DMS153 treated with DMSO at 0.1 percent for 48 hours (cell line): ENCODE measurements at regions not wholly inside any gene's neighbourhood (a gene's known extent, or its start where the extent isn't known, plus 50 kb on each side); places are given as distances from the start of the nearest gene placed in this dataset.
"Not testable (repeated sequence)": the region's sequence is repeated elsewhere in the genome, so short reads cannot be mapped to it uniquely, and the experiment has no call there.

Experiments used
- DNase-seq: peaks from one replicate; lab custom pipeline; 2025; ENCODE audit not compliant: unreplicated experiment; lab: John Stamatoyannopoulos, UW

DNA sequence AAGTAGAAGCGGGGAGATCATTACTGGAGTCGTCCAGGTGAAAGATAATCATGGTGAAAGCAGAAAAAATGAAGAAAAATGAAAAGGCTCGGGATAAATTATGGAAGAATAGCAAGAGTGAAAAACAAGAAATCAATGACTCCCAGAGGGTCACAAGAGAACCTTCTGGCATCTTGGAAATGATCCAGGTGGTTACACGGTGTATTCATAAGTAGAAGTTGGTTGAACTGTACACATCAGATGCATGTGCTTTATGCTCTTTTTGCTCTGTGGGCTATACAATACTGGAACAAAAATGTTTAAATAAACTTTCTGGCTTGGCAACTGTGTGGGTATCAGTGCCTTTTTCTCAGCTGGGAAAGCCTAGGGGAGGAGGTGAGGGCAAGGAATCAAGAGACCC, 348.9 kb downstream of the RND3 start:
- no peak for DNase-seq

DNA sequence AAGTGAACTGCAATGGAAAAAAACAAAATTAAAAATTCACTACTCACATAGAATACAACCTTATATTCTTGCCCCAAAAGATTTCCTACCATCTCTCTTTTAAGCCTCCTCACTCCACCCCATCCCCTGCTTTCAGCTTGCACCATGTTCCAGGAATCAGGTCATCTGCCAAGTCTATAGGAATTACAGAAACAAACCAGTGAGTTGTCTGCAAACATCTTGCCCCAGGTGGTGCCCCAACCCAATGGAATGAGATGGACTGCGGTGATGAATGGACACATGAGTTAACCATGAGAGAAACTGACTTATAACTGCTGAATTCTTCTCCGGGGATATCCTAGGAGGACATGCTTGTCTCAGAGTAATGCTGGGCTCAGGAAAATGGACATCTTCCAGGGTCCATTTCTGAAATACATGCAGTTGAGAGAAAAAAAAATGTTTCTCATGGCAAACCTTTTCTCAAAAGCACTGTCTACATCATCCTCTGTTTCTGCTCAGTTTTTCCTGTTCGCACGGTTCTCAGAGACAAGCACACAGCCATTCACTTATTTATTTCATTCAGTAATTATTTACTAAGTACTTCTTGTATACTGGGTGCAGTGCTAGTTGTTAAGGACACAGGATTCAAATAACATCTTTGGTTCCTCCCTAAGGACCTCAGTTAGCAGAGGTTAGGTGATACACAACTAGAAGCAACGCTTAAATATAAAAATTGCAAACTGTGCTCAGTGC, 350.0 kb downstream of the RND3 start:
- DNase-seq = no peak

DNA sequence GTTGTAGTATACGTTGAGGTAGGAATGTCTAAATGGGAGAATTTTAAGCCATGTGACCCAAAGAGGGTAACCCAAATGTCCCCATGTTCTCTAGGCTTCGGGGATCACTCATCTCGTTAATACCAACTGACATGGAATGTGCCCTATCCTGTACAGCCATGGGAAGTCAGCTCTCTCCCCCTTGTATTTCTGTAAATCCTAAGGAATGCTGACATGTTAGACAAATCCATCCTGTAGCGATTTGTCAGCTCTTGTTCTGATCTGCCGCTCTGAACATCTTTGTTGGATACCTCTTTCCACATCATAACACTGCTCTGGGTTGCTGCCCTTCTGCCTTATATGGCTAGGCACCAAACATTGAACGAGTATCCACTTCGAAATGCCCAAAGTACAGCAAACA, 350.6 kb downstream of the RND3 start:
- DNase-seq = no peak

DNA sequence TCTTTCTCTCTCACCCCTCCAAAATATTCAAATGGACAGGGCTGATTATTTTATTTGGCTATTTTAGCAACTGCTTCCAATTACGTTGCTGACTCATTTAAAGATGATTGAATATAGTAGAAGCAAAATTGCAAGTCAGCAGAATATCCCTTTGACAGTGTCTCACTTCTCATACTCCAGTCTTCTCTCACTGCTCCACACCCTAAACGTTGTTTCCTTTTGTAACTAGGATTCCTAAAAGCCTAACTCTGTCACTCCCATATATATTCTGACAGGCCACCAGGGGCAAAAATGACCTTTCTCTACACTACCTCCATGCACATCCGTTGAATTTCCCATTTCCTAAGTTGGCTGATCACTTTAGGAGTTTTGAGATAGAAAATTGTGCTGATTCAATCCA, 351.1 kb downstream of the RND3 start:
- no peak for DNase-seq

DNA sequence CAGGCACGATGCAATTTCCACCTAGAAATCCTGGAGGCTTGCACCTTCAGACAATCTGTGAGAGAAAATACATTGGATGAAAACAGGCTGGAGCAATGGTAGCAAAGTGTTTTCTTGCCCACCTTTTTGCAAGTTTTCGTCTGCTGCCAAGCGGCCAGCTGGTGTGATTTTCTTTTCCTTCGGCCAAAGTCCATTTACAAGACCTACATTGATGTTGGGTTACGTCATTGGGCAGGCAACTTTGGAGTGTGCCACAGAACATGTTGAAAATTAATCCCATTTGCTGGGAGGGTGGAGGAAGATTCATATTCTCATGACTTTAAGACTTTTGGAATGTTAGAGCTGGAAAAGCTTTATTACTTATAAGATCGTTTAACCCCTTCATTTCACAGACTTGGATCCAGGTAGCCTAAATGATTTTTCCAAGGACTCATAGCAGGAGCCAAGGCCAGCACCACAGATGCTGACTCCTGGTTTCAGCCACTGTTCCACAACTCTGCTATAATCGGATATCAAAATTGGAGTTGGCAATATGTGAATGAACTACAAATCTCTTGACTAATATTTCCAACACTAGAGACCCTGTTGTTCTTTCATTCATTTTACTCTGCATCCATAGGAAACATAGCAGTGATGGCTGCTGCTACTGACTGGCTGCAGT, 352.1 kb downstream of the RND3 start:
- no peak for DNase-seq

DNA sequence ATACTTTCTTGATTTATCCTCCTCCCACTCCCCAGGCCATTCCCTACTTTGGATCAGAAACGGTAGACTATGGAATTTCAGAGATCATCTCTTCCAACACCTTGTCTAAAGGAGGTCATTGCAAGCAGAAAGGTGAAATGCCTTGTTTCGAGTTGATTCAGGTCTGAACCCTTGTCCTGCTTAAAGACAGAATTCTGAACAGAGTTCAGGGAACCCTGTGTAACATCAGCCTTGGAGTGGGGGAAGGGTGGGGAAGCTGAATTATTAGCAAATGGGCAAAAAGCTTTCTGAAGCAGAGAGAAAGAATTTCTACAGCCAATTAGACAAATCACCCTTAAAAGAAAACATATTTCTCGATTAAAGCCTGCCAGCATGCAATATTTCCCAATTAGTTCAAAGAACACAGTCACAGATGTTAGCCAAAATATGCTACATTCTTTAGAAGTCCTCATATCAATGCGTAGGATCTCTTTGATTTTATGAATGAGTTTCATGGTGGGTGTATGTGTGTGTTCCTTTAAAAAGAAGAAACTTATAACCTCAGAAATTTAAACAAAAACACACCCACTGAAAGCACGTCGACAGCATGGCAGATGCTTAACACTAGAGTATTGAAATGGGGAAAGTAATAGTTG, 353.1 kb downstream of the RND3 start:
- DNase-seq = no peak

DNA sequence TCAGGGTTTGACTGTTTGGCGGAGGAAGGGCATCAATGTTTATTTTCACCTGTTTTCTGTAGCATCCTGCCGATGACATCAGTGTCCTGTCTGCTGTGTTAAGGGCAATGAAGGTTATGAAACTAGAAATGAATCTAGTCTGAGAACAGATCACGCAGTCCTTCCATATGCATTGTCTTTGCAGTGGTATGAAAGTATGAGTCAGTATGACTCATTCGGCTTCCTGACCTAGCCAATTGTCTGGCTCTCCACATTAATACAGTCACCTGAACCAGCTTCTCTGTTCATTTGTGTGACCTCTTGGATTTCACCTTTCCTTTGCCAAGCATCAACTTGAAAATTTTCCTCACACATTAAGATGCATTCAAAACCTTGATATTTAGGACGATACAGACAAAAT, 353.8 kb downstream of the RND3 start:
- DNase-seq = peak; percentile 49

DNA sequence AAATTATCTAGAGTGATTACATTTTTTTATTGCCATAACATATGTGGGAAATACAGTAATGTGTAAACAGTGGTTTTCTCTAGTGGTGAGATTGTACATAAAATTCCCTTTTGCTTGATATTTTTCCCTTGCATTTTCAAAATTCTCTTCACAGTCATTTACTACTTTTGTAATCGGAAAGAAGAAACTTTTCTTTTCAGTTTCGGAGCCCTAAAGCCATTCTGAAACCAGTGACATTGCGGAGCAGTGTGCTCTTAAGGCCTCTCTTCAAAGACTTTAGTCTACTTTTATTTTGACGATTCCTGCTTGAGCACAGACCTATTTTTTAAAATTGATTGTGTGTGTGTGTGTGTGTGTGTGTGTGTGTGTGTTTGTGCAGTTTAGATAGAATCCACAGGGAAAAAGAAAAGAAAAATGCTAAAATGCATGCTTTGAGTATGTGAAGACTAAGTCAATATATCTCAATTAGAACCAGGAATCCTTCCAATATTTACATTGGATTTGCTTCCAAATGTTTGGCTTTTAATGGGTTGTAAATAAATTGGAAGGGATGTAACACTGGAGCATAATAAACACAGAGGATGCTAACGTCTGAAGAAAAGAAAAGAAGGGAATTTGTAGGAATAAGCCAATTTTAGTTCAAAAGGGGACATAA, 357.4 kb downstream of the RND3 start:
- no peak for DNase-seq

DNA sequence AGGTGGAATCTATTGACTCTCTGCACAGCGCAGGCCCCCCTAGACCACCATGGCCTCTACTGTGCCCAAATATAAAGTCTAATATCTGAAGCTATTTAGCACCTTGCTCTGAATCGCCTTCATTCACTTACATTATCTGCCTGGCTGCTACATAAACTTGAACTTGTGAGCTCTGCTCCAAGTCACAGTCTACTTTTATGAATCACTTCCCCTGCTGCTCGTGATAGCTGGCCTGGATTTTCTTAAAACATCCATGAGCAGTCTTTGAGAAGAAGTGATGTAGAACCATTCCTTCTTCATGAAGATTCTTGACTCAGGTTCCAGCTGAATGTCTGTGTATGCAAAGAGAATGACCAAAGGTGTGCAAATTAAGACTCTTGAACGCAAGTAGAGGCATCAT, 359.5 kb downstream of the RND3 start:
- DNase-seq = no peak

DNA sequence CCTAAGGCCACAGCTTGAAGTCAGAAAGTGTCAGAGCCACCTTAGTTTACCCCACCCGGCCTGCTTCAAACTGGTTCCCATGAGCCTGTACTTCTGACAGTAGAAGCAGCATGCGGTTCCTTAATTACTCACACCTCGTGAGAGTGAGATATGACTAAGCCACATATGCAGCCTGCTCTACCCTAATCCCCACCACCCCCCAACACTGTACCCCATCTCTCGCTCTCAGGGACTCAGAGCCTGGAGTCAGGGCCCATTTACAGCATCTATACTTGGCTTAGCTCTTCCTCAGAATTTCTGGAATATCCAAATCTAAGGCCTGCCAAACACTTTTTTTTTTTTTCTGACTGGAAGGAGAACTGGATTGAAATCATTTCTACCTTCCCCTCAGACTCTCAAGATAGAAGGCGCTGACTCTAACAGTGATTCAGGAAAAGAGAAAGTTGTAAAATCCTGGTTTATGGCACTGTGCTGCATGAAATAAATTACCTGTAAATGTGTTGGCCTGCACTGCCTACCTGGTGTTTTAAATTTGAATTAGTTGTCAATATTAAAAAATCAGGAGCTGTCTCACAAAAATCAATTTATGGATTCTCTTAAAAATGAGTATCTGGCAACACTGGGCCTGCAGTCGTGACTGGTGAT, 360.0 kb downstream of the RND3 start:
- no peak for DNase-seq

DNA sequence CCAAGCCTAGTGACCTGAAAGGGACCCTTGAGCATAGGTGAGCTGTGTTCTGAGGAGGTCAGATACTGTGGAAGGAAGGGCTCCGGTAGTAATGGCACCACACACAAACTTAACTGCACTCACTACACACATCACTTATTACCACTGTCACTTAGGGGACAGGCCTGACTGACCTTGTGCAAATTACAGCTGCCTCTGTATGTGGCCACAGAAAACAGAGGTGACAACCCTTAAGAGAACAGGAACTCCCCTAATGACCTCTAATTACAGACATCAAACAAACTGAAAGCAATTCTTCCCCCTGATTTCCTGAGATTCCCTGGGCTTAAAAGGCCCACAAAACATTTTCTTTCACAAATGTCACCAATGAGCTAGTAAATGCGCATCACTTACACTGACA, 360.6 kb downstream of the RND3 start:
- DNase-seq = no peak

DNA sequence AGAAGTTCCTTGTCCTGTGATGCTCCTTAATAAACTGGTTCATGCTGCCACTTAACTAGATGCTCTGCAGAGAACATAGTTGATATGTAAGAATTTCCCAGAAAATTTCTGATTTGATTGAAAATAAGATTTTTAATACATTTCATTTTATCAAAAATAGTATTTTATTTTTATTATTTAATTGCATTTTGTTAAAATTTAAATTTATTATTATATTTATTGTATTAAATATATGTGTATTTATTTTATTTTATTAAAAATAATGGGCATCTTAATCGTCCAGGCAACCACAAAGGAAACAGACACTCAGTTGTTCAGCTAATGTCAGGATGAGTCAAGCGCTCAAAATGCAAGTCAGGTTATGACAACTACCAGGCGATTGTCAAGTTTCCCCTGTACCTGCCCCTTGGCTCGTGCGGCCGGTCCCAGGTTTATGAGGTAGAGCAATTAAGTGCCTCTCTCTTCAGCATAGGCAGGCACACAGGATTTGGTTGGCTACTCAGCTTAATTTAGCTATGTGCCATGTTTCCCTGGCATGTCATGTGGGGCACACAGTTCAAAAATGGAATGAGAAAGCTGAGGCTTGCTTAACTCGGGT, 361.2 kb downstream of the RND3 start:
- DNase-seq = no peak

DNA sequence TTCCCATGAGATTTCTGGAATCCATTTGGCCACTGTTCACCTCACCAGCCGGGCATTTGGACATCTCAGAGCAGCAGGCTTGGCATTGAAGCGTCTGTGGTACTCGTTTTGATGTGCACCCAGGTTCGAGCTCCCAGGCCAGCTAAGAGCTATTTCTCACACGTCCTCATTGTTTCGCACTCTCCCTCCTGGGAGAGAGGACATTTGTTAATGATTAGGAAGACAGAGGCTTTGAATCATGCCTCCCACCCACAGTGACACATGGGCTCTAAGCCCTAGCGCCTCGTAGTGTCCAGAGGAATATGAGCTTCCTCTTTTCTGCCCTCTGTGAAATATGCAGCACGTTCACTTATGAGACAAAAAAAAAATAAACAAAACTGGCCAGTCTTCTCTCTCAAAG, 361.8 kb downstream of the RND3 start:
- no peak for DNase-seq

DNA sequence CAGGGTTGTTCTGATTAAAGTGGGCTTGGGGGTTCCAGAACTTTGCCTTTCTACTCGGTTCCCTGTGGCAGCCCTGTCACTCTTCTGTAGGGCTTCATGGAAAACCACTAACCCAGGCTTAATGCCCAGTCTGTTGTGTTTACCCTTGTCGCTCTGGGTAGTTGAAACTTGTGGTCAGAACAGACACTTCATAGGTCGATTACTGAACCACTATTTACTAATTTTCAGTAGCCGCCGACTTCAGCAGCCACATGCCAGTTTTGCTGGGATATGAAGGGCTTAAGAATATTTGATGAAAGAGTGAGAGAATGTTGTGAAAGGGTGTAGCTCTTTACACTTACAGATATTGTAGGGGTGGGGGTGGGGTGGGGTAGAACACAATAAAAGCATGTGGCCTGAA, 362.3 kb downstream of the RND3 start:
- no peak for DNase-seq

DNA sequence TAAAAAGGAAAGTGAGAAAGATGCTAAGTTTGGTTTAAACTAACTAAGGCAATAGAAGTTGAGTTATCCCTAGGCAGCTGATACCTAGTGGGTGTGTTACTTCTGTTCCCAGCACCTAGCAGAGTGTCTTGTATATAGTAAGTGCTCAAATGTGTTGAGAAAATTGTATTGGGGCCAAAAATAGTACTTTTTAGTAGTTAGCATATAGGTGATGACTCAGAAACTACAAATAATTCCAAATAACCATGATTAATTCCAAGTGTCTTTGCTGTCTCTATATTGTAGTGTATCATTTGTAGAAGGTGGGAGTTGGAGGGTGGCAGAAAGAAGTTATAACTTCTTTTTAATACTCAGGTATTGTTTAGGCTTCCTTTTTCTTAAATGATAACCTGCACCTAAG, 362.7 kb downstream of the RND3 start:
- DNase-seq = no peak

DNA sequence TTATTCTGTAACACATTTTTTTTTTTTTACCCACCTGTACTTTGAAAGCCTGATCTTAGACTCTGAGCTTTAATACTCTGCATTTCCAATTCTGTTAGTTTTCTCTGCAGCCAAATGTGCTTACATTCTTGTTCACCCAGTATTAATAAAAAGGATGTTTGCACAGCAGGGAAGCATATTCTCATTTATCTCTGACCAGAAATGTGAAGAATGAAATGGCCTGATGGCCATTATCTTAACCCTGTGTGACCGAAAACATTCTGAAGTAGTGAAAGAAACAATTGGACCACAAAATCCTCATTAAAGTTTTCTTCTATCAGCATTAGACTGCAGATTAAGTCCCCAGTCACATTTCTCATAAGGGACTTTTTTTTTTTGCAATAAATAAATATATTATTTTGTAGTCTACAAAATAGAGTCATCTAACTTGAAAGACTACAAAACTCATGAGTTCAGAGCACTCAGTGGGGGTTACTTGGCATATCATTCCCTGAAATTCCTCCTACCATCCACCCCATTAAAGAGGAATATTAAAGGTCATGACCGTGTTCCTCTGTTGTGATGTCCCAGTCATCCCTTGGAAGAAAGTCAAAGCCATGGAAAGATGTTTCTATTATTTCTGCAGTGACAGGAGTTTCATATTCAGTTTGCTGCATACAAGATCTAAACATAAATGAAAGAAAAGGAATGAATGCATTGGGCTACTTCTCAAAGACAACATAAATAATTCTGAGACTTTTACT, 364.4 kb downstream of the RND3 start:
- no peak for DNase-seq

DNA sequence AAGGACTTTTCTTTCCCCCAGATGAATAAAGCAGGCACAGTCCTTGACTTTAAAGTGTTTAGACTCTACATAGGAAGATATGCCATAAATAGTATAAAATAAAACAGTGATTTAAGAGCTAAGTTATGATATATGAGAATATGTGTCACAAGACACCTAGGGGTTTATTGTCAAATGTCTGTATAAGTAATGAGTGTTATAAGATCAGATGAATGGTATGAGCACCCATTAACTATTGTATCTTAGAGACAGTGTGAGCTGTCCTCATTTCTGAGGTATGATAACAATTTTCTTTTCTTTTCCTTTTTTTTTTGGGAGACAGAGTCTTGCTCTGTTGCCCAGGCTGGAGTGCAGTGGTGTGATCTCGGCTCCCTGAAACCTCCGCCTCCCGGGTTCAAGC, 365.3 kb downstream of the RND3 start:
- no peak for DNase-seq

DNA sequence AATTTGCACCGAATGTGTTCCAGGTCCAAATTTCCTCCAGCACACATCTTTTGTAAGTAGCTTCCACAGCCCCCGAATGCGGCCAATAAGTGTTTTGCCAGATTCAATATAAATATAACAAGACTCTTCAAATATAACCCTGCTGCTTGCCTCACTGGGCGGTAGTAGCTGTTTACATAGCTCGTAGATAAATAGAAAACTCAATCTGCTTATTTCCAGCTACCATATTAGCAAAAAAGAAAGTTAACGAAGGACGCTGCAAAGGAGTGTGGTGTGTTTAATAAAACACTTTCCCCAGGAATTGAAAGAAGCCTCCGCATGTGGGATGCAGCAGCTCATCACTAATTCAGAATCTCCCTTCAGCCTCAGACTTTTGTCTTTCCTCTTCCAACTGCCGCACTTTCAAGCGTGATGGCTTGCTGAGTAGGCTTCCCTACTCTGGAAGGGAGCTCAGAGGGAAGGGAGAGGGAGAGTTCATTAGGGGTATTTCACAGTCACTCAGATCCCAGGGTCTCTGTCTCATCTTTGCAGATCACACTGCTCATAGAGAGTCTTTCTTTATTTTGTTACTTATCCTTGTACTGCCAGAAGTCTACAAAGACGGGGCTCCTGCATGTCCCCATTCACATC, 367.0 kb downstream of the RND3 start:
- DNase-seq = peak; percentile 37

DNA sequence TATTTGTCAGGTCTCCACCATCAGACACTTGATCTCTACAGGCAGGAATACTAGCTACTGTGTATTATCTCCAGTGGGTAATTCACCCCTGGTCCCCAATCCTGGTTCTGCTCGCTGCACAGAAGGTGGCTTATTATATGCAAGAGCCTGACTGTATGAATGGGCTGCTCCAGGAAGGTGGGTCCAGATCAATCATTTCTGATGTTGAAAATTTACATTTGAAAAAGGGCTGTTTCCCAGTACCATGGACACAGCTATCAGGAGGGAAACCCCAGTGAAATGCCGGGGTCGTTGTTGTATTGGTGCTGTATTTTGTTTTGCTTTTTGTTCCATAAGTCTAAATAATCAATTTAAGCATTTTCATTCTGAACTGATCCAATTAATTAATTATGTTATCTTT, 367.6 kb downstream of the RND3 start:
- no peak for DNase-seq

DNA sequence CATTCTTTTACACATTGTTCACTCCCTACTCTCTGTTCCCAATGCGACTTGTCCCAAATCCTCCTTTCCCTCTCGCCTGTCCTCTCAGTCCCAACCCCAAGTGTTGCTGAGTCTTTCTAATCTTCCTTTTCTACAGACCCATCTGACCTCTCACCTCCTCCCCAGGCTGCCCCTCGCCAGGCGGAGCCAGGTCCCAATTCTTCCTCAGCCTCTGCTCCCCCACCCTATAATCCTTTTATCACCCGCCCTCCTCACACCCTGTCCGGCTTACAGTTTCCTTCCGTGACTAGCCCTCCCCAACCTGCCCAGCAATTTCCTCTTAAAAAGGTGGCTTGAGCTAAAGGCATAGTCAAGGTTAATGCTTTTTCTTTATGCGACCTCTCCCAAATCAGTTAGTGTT, 373.4 kb downstream of the RND3 start:
- not testable (repeated sequence) for DNase-seq
